ENCODE measurements at regions not wholly inside any gene's neighbourhood (a gene's known extent, or its start where the extent isn't known, plus 50 kb on each side); places are given as distances from the start of the nearest gene placed in this dataset.

DNA sequence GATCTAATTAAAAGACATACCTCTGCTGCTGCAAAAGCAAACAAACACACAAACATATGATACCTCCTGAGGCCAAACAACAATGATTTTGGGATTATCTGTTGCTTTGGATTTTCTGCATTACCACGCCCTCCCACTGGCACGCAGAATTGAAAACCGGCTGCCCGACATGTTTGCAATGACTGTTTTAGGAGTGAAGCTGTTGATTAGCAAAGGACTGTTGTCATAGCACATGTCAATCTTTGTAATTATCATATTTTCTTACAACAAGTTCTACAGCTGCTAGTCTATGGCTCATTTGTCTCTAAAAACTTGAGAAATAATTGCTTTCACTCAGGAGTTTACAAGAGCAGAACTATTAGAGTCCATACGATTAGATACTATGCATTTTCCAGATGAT, 94.4 kb upstream of the MEIS1 start:
- Histone ChIP-seq H3K9me3 (ENCODE audit: control insufficient read depth in 2 of 2, insufficient read depth in 1 of 2, low read depth in 1 of 2, low read length in 1 of 2) (no peaks in the 10 kb centered on the region), H3K36me3 (ENCODE audit: control insufficient read depth in 2 of 2, insufficient read depth in 2 of 2, low read length in 1 of 2) (no peaks in the 10 kb centered on the region), H3K27me3 (ENCODE audit: control insufficient read depth in 1 of 2, insufficient read depth in 2 of 2, low read length in 2 of 2) (no peaks in the 10 kb centered on the region), H3K27ac (ENCODE audit: low read depth in 2 of 2, low read length in 1 of 2) (no peak overlapping the region), H3K4me1 (ENCODE audit: control insufficient read depth in 2 of 2, insufficient read depth in 2 of 2, low read length in 1 of 2) (no peaks in the 10 kb centered on the region), H3K4me3 (ENCODE audit: low read depth in 1 of 2, low read length in 2 of 2) (no peak overlapping the region)
- WGBS, 2 donors: 61 to 66% methylated on average over 5 of the region's 5 CpGs

GRCh38 chr2:66334237-66335029, 100.5 kb upstream of the MEIS1 start:
- H3K9me3 ChIP-seq (ENCODE audit: control insufficient read depth in 2 of 2, insufficient read depth in 1 of 2, low read depth in 1 of 2, low read length in 1 of 2): no peaks in the 10 kb centered on the region
- no peaks in the 10 kb centered on the region for H3K27me3 ChIP-seq (ENCODE audit: control insufficient read depth in 1 of 2, insufficient read depth in 2 of 2, low read length in 2 of 2)
- 50 to 58% methylated on average over 10 of the region's 10 CpGs for WGBS, 2 donors
- H3K36me3 ChIP-seq (ENCODE audit: control insufficient read depth in 2 of 2, insufficient read depth in 2 of 2, low read length in 1 of 2): no peaks in the 10 kb centered on the region
- no peak overlapping the region for H3K4me3 ChIP-seq (ENCODE audit: low read depth in 1 of 2, low read length in 2 of 2)
- no peaks in the 10 kb centered on the region for H3K4me1 ChIP-seq (ENCODE audit: control insufficient read depth in 2 of 2, insufficient read depth in 2 of 2, low read length in 1 of 2)
- H3K27ac ChIP-seq (ENCODE audit: low read depth in 2 of 2, low read length in 1 of 2): peak overlapping the region; percentile 60 to 75

DNA sequence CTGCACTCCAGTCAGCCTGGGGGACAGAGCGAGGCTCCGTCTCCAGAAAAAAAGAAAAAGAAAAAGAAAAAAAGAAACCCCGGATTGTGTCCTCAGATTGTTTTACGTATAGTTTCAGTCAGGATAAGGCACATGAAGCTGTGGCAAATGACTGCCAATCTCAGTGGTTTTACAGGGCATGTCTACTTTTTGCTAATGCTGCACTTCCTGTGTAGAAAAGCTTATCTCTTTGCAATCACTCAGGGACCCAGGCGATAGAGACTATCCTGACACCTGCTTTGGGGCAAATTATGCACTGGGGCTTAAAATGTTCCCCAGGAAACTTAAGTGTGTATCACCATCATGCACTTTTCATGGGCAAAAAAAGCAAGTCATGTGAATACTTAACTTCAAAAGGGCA, 103.7 kb upstream of the MEIS1 start:
- Histone ChIP-seq H3K27me3 (ENCODE audit: control insufficient read depth in 1 of 2, insufficient read depth in 2 of 2, low read length in 2 of 2) (no peaks in the 10 kb centered on the region), H3K4me1 (ENCODE audit: control insufficient read depth in 2 of 2, insufficient read depth in 2 of 2, low read length in 1 of 2) (no peaks in the 10 kb centered on the region), H3K27ac (ENCODE audit: low read depth in 2 of 2, low read length in 1 of 2) (no peak overlapping the region), H3K9me3 (ENCODE audit: control insufficient read depth in 2 of 2, insufficient read depth in 1 of 2, low read depth in 1 of 2, low read length in 1 of 2) (no peaks in the 10 kb centered on the region), H3K4me3 (ENCODE audit: low read depth in 1 of 2, low read length in 2 of 2) (no peak overlapping the region), H3K36me3 (ENCODE audit: control insufficient read depth in 2 of 2, insufficient read depth in 2 of 2, low read length in 1 of 2) (no peaks in the 10 kb centered on the region)
- WGBS, 2 donors: 88 to 91% methylated on average over 5 of the region's 5 CpGs

- Histone ChIP-seq H3K27ac (ENCODE audit: low read depth in 2 of 2, low read length in 1 of 2) (no peak overlapping the region), H3K27me3 (ENCODE audit: control insufficient read depth in 1 of 2, insufficient read depth in 2 of 2, low read length in 2 of 2) (no peaks in the 10 kb centered on the region), H3K4me3 (ENCODE audit: low read depth in 1 of 2, low read length in 2 of 2) (no peak overlapping the region), H3K9me3 (ENCODE audit: control insufficient read depth in 2 of 2, insufficient read depth in 1 of 2, low read depth in 1 of 2, low read length in 1 of 2) (no peaks in the 10 kb centered on the region), H3K36me3 (ENCODE audit: control insufficient read depth in 2 of 2, insufficient read depth in 2 of 2, low read length in 1 of 2) (no peaks in the 10 kb centered on the region), H3K4me1 (ENCODE audit: control insufficient read depth in 2 of 2, insufficient read depth in 2 of 2, low read length in 1 of 2) (no peaks in the 10 kb centered on the region)
- WGBS, 2 donors: 83 to 86% methylated on average over 5 of the region's 5 CpGs
These were observed 105.8 kb upstream of the MEIS1 start for GRCh38 chr2:66329081-66329605.

DNA sequence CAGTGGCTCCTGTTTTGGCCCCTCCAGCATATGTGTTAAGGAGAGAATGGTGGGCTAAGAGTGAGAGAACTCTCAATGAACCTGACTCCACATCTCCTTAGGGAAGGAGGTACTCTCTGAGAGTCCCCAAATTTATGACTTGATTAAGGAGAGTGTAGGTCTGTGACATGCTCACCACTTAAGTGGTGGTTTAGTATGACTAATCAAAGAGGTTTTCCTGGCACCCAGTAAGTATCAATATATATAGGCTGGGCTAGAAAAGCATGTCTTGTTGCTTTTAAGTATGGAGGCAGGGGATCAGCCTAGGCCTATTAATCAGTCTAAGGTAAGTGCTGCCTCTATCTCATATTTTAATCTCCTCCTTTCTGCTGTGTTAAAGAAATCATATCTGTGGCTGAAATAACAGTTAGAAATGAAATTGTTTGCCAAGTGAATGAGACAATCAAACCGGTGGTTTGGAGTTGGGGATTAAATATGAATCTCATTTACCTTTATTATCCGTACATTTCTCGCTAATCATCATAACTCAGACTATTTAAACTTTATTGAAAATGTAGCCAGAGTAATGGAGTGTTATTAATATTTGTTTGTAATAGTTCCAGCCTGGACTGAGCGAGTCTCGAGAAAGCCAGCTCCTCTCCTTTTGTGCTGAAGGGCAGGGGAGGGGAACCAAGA, 107.7 kb upstream of the MEIS1 start:
- H3K9me3 ChIP-seq (ENCODE audit: control insufficient read depth in 2 of 2, insufficient read depth in 1 of 2, low read depth in 1 of 2, low read length in 1 of 2): no peaks in the 10 kb centered on the region
- no peak overlapping the region for H3K4me3 ChIP-seq (ENCODE audit: low read depth in 1 of 2, low read length in 2 of 2)
- peaks cover 0 to 2% of the 10 kb centered on the region in 2 donors for H3K4me1 ChIP-seq (ENCODE audit: control insufficient read depth in 2 of 2, insufficient read depth in 2 of 2, low read length in 1 of 2)
- H3K36me3 ChIP-seq (ENCODE audit: control insufficient read depth in 2 of 2, insufficient read depth in 2 of 2, low read length in 1 of 2): no peaks in the 10 kb centered on the region
- 81 to 83% methylated on average over 5 of the region's 5 CpGs for WGBS, 2 donors
- H3K27me3 ChIP-seq (ENCODE audit: control insufficient read depth in 1 of 2, insufficient read depth in 2 of 2, low read length in 2 of 2): no peaks in the 10 kb centered on the region
- no peak overlapping the region for H3K27ac ChIP-seq (ENCODE audit: low read depth in 2 of 2, low read length in 1 of 2)

DNA sequence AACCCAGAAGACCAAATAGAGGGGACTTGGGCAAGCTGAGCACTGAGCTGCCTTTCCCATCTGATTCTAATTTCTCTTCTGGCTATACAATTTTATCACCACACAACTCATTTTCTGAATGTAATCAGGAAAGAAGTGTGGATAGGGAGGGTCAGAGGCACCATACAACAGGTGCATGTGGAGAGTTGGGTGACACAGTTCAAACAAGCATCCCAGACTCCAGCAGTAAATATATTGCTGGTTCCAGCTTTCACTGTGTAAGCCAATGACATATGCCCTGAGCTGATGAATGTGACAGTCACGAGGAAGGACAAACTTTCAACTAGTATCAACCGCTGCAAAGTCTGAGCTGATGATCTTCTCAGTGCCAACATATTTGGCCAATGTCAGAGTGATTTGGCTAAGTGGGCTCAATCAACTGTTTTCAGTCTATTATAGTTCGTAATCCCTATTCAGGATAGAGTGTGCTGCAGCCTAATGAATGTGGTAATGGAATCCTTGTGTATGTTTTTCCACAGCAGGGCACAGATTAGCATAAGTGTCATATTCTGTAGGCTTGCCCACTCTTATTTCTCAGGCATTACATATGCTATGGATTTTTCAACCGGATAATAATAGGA, 109.9 kb upstream of the MEIS1 start:
- 84 to 85% methylated on average over 4 of the region's 4 CpGs for WGBS, 2 donors

GRCh38 chr2:66324356-66324755, 110.6 kb upstream of the MEIS1 start:
- no peak overlapping the region for H3K27ac ChIP-seq (ENCODE audit: low read depth in 2 of 2, low read length in 1 of 2)
- WGBS, 2 donors: 84 to 85% methylated on average over 6 of the region's 6 CpGs
- H3K4me3 ChIP-seq (ENCODE audit: low read depth in 1 of 2, low read length in 2 of 2): no peak overlapping the region
- H3K36me3 ChIP-seq (ENCODE audit: control insufficient read depth in 2 of 2, insufficient read depth in 2 of 2, low read length in 1 of 2): no peaks in the 10 kb centered on the region
- H3K27me3 ChIP-seq (ENCODE audit: control insufficient read depth in 1 of 2, insufficient read depth in 2 of 2, low read length in 2 of 2): no peaks in the 10 kb centered on the region
- H3K4me1 ChIP-seq (ENCODE audit: control insufficient read depth in 2 of 2, insufficient read depth in 2 of 2, low read length in 1 of 2): peaks cover 0 to 2% of the 10 kb centered on the region in 2 donors
- H3K9me3 ChIP-seq (ENCODE audit: control insufficient read depth in 2 of 2, insufficient read depth in 1 of 2, low read depth in 1 of 2, low read length in 1 of 2): no peaks in the 10 kb centered on the region

More for the DNA sequence above, 109.9 kb upstream of the MEIS1 start:
- no peak overlapping the region for H3K27ac ChIP-seq (ENCODE audit: low read depth in 2 of 2, low read length in 1 of 2)
- H3K4me3 ChIP-seq (ENCODE audit: low read depth in 1 of 2, low read length in 2 of 2): no peak overlapping the region
- peaks cover 0 to 2% of the 10 kb centered on the region in 2 donors for H3K4me1 ChIP-seq (ENCODE audit: control insufficient read depth in 2 of 2, insufficient read depth in 2 of 2, low read length in 1 of 2)
- H3K27me3 ChIP-seq (ENCODE audit: control insufficient read depth in 1 of 2, insufficient read depth in 2 of 2, low read length in 2 of 2): no peaks in the 10 kb centered on the region
- H3K36me3 ChIP-seq (ENCODE audit: control insufficient read depth in 2 of 2, insufficient read depth in 2 of 2, low read length in 1 of 2): no peaks in the 10 kb centered on the region
- no peaks in the 10 kb centered on the region for H3K9me3 ChIP-seq (ENCODE audit: control insufficient read depth in 2 of 2, insufficient read depth in 1 of 2, low read depth in 1 of 2, low read length in 1 of 2)

DNA sequence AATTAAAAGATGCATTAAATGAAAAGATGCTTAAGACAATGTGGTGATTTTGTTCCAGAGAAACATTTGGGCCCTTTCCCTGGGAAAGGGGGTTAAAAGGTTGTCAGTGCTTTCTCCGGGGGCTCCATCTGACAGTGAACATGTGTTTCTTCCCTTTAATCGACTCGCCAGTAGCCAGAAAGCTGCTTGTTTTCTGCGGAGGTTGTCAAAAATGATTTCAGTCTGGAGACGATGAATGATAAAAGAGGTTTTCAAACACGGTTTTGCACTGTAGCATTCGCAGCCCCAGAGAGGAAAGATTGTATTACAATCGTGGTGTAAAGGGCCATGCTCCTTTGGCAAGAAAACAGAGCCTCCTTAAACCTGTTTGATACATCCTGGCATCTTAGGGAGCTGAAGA, 111.5 kb upstream of the MEIS1 start:
- H3K9me3 ChIP-seq (ENCODE audit: control insufficient read depth in 2 of 2, insufficient read depth in 1 of 2, low read depth in 1 of 2, low read length in 1 of 2): no peaks in the 10 kb centered on the region
- H3K36me3 ChIP-seq (ENCODE audit: control insufficient read depth in 2 of 2, insufficient read depth in 2 of 2, low read length in 1 of 2): no peaks in the 10 kb centered on the region
- WGBS, 2 donors: 58 to 63% methylated on average over 8 of the region's 8 CpGs
- no peaks in the 10 kb centered on the region for H3K27me3 ChIP-seq (ENCODE audit: control insufficient read depth in 1 of 2, insufficient read depth in 2 of 2, low read length in 2 of 2)
- peaks cover 0 to 2% of the 10 kb centered on the region in 2 donors for H3K4me1 ChIP-seq (ENCODE audit: control insufficient read depth in 2 of 2, insufficient read depth in 2 of 2, low read length in 1 of 2)
- no peak overlapping the region for H3K27ac ChIP-seq (ENCODE audit: low read depth in 2 of 2, low read length in 1 of 2)
- no peak overlapping the region for H3K4me3 ChIP-seq (ENCODE audit: low read depth in 1 of 2, low read length in 2 of 2)

DNA sequence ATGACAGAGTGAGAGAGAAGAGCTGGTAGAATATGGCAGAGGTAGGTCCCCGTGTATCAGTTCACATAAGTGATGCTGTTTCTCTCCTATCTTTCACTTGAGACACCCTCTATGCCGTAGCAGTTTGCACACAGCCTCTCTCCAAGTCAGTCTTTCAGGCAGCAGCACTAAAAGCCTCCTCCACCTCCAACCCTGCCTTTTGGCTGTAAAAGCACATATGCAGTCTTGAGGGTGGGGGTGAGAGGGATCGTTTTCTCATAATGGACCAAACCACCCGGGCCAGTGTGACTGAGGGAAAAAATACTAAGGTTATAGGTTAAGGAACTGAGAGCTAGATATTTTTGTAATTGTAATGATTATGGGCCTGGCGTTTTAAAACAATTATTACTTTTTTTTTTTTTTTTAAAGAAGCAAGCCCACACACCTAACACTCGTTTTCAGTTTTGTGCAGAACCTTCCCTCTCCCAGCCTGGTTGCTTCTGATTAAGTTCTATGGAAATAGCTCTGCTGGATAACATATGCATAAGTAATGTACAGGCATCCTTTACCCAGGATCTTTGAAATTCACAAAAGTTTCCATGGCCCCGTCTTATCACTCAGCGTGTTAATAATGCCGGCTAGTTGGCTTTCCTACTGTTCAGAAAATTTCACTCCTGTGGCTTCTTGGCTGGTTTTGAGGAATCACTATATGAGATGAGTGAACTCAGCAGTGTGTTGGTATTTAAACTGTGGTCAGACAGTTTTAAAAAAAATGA, 112.2 kb upstream of the MEIS1 start:
- WGBS, 2 donors: 63 to 65% methylated on average over 9 of the region's 9 CpGs
- H3K27ac ChIP-seq (ENCODE audit: low read depth in 2 of 2, low read length in 1 of 2): no peak overlapping the region

More for the DNA sequence above, 112.2 kb upstream of the MEIS1 start:
- Histone ChIP-seq H3K9me3 (ENCODE audit: control insufficient read depth in 2 of 2, insufficient read depth in 1 of 2, low read depth in 1 of 2, low read length in 1 of 2) (no peaks in the 10 kb centered on the region), H3K4me3 (ENCODE audit: low read depth in 1 of 2, low read length in 2 of 2) (no peak overlapping the region), H3K4me1 (ENCODE audit: control insufficient read depth in 2 of 2, insufficient read depth in 2 of 2, low read length in 1 of 2) (peaks cover 0 to 2% of the 10 kb centered on the region in 2 donors), H3K27me3 (ENCODE audit: control insufficient read depth in 1 of 2, insufficient read depth in 2 of 2, low read length in 2 of 2) (no peaks in the 10 kb centered on the region), H3K36me3 (ENCODE audit: control insufficient read depth in 2 of 2, insufficient read depth in 2 of 2, low read length in 1 of 2) (no peaks in the 10 kb centered on the region)
